Right atrium auricular region (tissue), 2 donors: ENCODE measurements at regions not wholly inside any gene's neighbourhood (a gene's known extent, or its start where the extent isn't known, plus 50 kb on each side); places are given as distances from the start of the nearest gene placed in this dataset.
A peak's percentile ranks its signal among the peaks of the same experiment; 100 is the strongest.

Source experiments
- DNase-seq: peaks from one replicate; pipeline ENCODE4 v3.0.0-alpha.2; 2019; ENCODE audit warnings: low spot score
- H3K27ac ChIP-seq, 2 donors: fragments of 200-600 bp; sonication (generic); 1 replicate in 1 of 2; 2 replicates in 1 of 2; pipeline ENCODE4 v1.5.1; 2016 to 2019
- H3K27me3 ChIP-seq, 2 donors: fragments of 200-600 bp; sonication (generic); one replicate each; pipeline versions ENCODE4 v1.5.1 to v1.6.0; 2017 to 2019
- H3K36me3 ChIP-seq: fragments of 200-600 bp; sonication (generic); one replicate; pipeline ENCODE4 v1.5.1; 2016
- H3K4me1 ChIP-seq, 2 donors: fragments of 200-600 bp; sonication (generic); one replicate each; pipeline versions ENCODE4 v1.5.1 to v1.6.0; 2017 to 2019
- H3K4me3 ChIP-seq, 2 donors: fragments of 200-600 bp; sonication (generic); 1 replicate in 1 of 2; 2 replicates in 1 of 2; pipeline ENCODE4 v1.5.1; 2017 to 2019; ENCODE audit warnings: mild to moderate bottlenecking in 1 of 2, moderate library complexity in 1 of 2
- H3K9me3 ChIP-seq, 2 donors: fragments of 200-600 bp; sonication (generic); one replicate each; pipeline ENCODE4 v1.5.1; 2019
- TF ChIP-seq, protein P1 (sequence below), 2 donors: fragments of 200-600 bp; sonication (generic); IDR thresholded peaks; one replicate each; pipeline ENCODE4 v1.5.1; 2019; ENCODE audit warnings: antibody characterized with exemption in 2 of 2

DNA sequence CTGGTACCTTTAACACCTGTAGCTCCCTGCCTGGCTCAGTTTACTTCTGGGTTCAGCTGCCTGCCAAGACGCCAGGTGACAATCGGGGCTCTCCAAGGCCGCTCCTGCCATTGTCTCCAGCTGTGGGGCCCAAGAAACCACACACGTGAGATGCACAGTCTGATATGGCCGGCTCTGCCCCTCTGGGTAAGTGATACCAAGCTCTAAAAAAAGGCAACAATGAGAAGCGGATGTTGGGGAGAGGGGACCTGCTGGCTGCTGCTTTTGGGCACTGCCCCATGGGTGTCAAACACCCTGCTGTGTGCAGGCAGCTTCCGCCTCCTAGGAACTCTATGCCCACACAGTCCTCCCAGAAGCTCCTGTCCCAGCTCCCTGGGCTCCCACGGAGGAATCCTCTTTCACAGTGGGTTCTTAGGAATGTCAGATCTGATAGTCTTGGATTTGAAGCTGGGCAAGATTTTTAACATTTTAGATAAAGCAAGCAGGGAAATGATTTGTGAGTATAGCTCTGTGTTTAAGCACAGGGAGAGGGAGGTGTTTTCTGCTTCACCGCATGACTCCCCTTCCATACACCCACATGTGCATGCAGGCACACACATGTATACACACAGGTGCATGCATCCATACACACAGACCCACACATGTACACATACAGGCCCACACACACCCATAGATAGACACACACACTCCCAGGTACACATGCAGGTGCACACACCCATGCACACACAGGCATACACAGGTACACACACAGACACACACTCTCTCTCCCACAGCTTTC, 1135.8 kb downstream of the BCL11B start:
- Histone ChIP-seq H3K36me3 (no peaks in the 10 kb centered on the region), H3K9me3 (no peaks in the 10 kb centered on the region), H3K27ac (no peak overlapping the region), H3K27me3 (no peaks in the 10 kb centered on the region), H3K4me3 (no peak overlapping the region), H3K4me1 (no peaks in the 10 kb centered on the region)
- TF ChIP-seq, protein P1, sequence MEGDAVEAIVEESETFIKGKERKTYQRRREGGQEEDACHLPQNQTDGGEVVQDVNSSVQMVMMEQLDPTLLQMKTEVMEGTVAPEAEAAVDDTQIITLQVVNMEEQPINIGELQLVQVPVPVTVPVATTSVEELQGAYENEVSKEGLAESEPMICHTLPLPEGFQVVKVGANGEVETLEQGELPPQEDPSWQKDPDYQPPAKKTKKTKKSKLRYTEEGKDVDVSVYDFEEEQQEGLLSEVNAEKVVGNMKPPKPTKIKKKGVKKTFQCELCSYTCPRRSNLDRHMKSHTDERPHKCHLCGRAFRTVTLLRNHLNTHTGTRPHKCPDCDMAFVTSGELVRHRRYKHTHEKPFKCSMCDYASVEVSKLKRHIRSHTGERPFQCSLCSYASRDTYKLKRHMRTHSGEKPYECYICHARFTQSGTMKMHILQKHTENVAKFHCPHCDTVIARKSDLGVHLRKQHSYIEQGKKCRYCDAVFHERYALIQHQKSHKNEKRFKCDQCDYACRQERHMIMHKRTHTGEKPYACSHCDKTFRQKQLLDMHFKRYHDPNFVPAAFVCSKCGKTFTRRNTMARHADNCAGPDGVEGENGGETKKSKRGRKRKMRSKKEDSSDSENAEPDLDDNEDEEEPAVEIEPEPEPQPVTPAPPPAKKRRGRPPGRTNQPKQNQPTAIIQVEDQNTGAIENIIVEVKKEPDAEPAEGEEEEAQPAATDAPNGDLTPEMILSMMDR (IDR thresholded peaks at IDR 0.05), result no peak
- no peak for DNase-seq

GRCh38 chr14:98137131-98138025, 1134.6 kb downstream of the BCL11B start:
- Histone ChIP-seq H3K4me1 (no peaks in the 10 kb centered on the region), H3K27me3 (no peaks in the 10 kb centered on the region), H3K4me3 (no peak overlapping the region), H3K9me3 (no peaks in the 10 kb centered on the region), H3K27ac (no peak overlapping the region), H3K36me3 (no peaks in the 10 kb centered on the region)
- TF ChIP-seq, protein P1 (IDR thresholded peaks at IDR 0.05), result no peak
- DNase-seq, result no peak

- no peaks in the 10 kb centered on the region for H3K27me3 ChIP-seq
These were observed 1133.3 kb downstream of the BCL11B start for GRCh38 chr14:98138666-98139065.

GRCh38 chr14:98140862-98141530, 1131.0 kb downstream of the BCL11B start:
- TF ChIP-seq, protein P1 (IDR thresholded peaks at IDR 0.05), result no peak

More at GRCh38 chr14:98138666-98139065, 1133.3 kb downstream of the BCL11B start:
- Histone ChIP-seq H3K9me3 (no peaks in the 10 kb centered on the region), H3K27ac (no peak overlapping the region), H3K4me1 (no peaks in the 10 kb centered on the region), H3K4me3 (no peak overlapping the region), H3K36me3 (no peaks in the 10 kb centered on the region)
- no peak for DNase-seq
- TF ChIP-seq, protein P1 (IDR thresholded peaks at IDR 0.05), result peak in 1 of 2 donors; percentile 41

GRCh38 chr14:98143566-98143965, 1128.4 kb downstream of the BCL11B start:
- Histone ChIP-seq H3K9me3 (no peaks in the 10 kb centered on the region), H3K27me3 (no peaks in the 10 kb centered on the region), H3K4me1 (no peaks in the 10 kb centered on the region), H3K4me3 (no peak overlapping the region), H3K27ac (no peak overlapping the region), H3K36me3 (no peaks in the 10 kb centered on the region)
- TF ChIP-seq, protein P1 (IDR thresholded peaks at IDR 0.05), result no peak
- DNase-seq, result no peak

More at GRCh38 chr14:98140862-98141530, 1131.0 kb downstream of the BCL11B start:
- DNase-seq, result no peak
- Histone ChIP-seq H3K36me3 (no peaks in the 10 kb centered on the region), H3K4me3 (no peak overlapping the region), H3K27ac (no peak overlapping the region), H3K27me3 (no peaks in the 10 kb centered on the region), H3K4me1 (no peaks in the 10 kb centered on the region), H3K9me3 (no peaks in the 10 kb centered on the region)
